Esophagus muscularis mucosa (tissue), 4 donors: ENCODE measurements at regions not wholly inside any gene's neighbourhood (a gene's known extent, or its start where the extent isn't known, plus 50 kb on each side); places are given as distances from the start of the nearest gene placed in this dataset.

Experiments used
- DNase-seq: peaks from one replicate; pipeline ENCODE4 v3.0.0-alpha.2; 2017; ENCODE audit errors: extremely low spot score
- H3K27ac ChIP-seq, 4 donors: fragments of 200-600 bp; sonication (generic); replicated peaks in 1 of 4; 1 replicate in 3 of 4; 2 replicates in 1 of 4; pipeline ENCODE4 v1.5.1; 2016 to 2019; ENCODE audit warnings: mild to moderate bottlenecking in 1 of 4
- H3K27me3 ChIP-seq, 4 donors: fragments of 200-600 bp; sonication (generic); one replicate each; pipeline versions ENCODE4 v1.5.1 to v1.6.0; 2016 to 2019
- H3K36me3 ChIP-seq, 4 donors: fragments of 200-600 bp; sonication (generic); one replicate each; pipeline ENCODE4 v1.5.1; 2016 to 2019
- H3K4me1 ChIP-seq, 4 donors: fragments of 200-600 bp; sonication (generic); one replicate each; pipeline ENCODE4 v1.5.1; 2016 to 2019
- H3K4me3 ChIP-seq, 4 donors: fragments of 200-600 bp; sonication (generic); 1 replicate in 2 of 4; 2 replicates in 2 of 4; pipeline ENCODE4 v1.5.1; 2016 to 2019; ENCODE audit warnings: mild to moderate bottlenecking in 4 of 4, moderate library complexity in 1 of 4
- H3K9me3 ChIP-seq, 4 donors: fragments of 200-600 bp; sonication (generic); 1 replicate in 3 of 4; 2 replicates in 1 of 4; pipeline ENCODE4 v1.5.1; 2016 to 2019
- CTCF ChIP-seq, 3 experiments: fragments of 200-600 bp in 2 of 3; fragments of 450-650 bp in 1 of 3; sonication (generic) in 2 of 3; IDR thresholded peaks; one replicate each; pipeline ENCODE4 v1.5.1; 2017 to 2019; ENCODE audit warnings: antibody characterized with exemption in 3 of 3, mild to moderate bottlenecking in 2 of 3, moderate library complexity in 1 of 3
- EP300 ChIP-seq: sonication (generic); formaldehyde crosslinking; IDR thresholded peaks from one replicate; pipeline ENCODE4 v1.6.1; 2017; ENCODE audit warnings: antibody characterized with exemption
- POLR2A ChIP-seq: fragments of 450-650 bp; IDR thresholded peaks from one replicate; pipeline ENCODE4 v1.6.1; 2017; ENCODE audit warnings: antibody characterized with exemption, moderate library complexity, mild to moderate bottlenecking, low read depth
- POLR2AphosphoS5 ChIP-seq, 2 donors: sonication (generic); formaldehyde crosslinking; IDR thresholded peaks; one replicate each; pipeline ENCODE4 v1.6.1; 2017; ENCODE audit warnings: antibody characterized with exemption in 2 of 2
- WGBS: methylation state at CpG from one replicate; pipeline ENCODE4 v1.1.5; 2018; 5-methylcytosine and 5-hydroxymethylcytosine counted together
- intact Hi-C: fragments of 100-400 bp; cut with DNase I; formaldehyde crosslinking; loops from one replicate; pipeline ENCODE4 v1.15.1; 2023

GRCh38 chr17:72588561-72588960 is 467.7 kb downstream of the SOX9 start:
- DNase-seq = no peak
- intact Hi-C loops = no loop called here
- WGBS = 58% methylated on average over 7 of the region's 7 CpGs
- H3K4me3 ChIP-seq = no peak overlapping the region
- no peaks in the 10 kb centered on the region for H3K9me3 ChIP-seq
- H3K36me3 ChIP-seq = no peaks in the 10 kb centered on the region
- peaks cover 0 to 43% (median 2%) of the 10 kb centered on the region in 4 donors for H3K27me3 ChIP-seq
- TF ChIP-seq POLR2A (no peak), POLR2AphosphoS5 (IDR thresholded peaks at IDR 0.05) (no peak), CTCF (IDR thresholded peaks at IDR 0.05) (no peak), EP300 (no peak)
- no peak overlapping the region for H3K27ac ChIP-seq
- peaks cover 0 to 25% (median 22%) of the 10 kb centered on the region in 4 donors for H3K4me1 ChIP-seq

- H3K27ac ChIP-seq = no peak overlapping the region
- no peak for DNase-seq
- no peak overlapping the region for H3K4me3 ChIP-seq
- no peaks in the 10 kb centered on the region for H3K36me3 ChIP-seq
- WGBS = 54% methylated on average over 10 of the region's 11 CpGs
- H3K4me1 ChIP-seq = peaks cover 0 to 25% (median 22%) of the 10 kb centered on the region in 4 donors
- H3K9me3 ChIP-seq = no peaks in the 10 kb centered on the region
- TF ChIP-seq POLR2AphosphoS5 (IDR thresholded peaks at IDR 0.05) = no peak
- TF ChIP-seq POLR2A = no peak
- TF ChIP-seq EP300 = no peak
- TF ChIP-seq CTCF (IDR thresholded peaks at IDR 0.05) = no peak
- intact Hi-C loops = no loop called here
- H3K27me3 ChIP-seq = peaks cover 0 to 47% (median 2%) of the 10 kb centered on the region in 4 donors
Observed at GRCh38 chr17:72588961-72589360, 468.1 kb downstream of the SOX9 start.

- Histone ChIP-seq H3K9me3 (no peaks in the 10 kb centered on the region), H3K27ac (no peak overlapping the region), H3K27me3 (peaks cover 0 to 59% (median 2%) of the 10 kb centered on the region in 4 donors), H3K4me3 (peak overlapping the region in 3 of 4 donors; percentile 49 to 59 (median 56)), H3K4me1 (peaks cover 0 to 25% (median 22%) of the 10 kb centered on the region in 4 donors), H3K36me3 (no peaks in the 10 kb centered on the region)
- intact Hi-C loops = no loop called here
- TF ChIP-seq POLR2AphosphoS5 (IDR thresholded peaks at IDR 0.05) (no peak), CTCF (IDR thresholded peaks at IDR 0.05) (no peak), EP300 (no peak), POLR2A (no peak)
- no peak for DNase-seq
- WGBS = 56% methylated on average over 3 of the region's 3 CpGs
Observed at GRCh38 chr17:72590382-72590781, 469.6 kb downstream of the SOX9 start.

- peaks cover 0 to 54% (median 2%) of the 10 kb centered on the region in 4 donors for H3K27me3 ChIP-seq
- intact Hi-C loops = no loop called here
- H3K4me3 ChIP-seq = peak overlapping the region; percentile 49 to 59 (median 54)
Observed at GRCh38 chr17:72590882-72591281, 470.1 kb downstream of the SOX9 start.

More at GRCh38 chr17:72590882-72591281, 470.1 kb downstream of the SOX9 start:
- Histone ChIP-seq H3K9me3 (no peaks in the 10 kb centered on the region), H3K36me3 (no peaks in the 10 kb centered on the region), H3K4me1 (peaks cover 0 to 25% (median 22%) of the 10 kb centered on the region in 4 donors), H3K27ac (no peak overlapping the region)
- no peak for TF ChIP-seq POLR2A
- no peak for TF ChIP-seq CTCF (IDR thresholded peaks at IDR 0.05)
- no peak for TF ChIP-seq POLR2AphosphoS5 (IDR thresholded peaks at IDR 0.05)
- WGBS = 48% methylated on average over 9 of the region's 9 CpGs
- no peak for DNase-seq
